GM21825 (cell line): ENCODE measurements at regions not wholly inside any gene's neighbourhood (a gene's known extent, or its start where the extent isn't known, plus 50 kb on each side); places are given as distances from the start of the nearest gene placed in this dataset.
"Not testable (repeated sequence)": the region's sequence is repeated elsewhere in the genome, so short reads cannot be mapped to it uniquely, and the experiment has no call there.

Experiments used
- ATAC-seq: cut with Tn5 transposase; IDR thresholded peaks from one replicate; pipeline ENCODE4 v1.9.1; 2021; ENCODE audit warnings: mild to moderate bottlenecking, moderate library complexity; ENCODE audit not compliant: unreplicated experiment

DNA sequence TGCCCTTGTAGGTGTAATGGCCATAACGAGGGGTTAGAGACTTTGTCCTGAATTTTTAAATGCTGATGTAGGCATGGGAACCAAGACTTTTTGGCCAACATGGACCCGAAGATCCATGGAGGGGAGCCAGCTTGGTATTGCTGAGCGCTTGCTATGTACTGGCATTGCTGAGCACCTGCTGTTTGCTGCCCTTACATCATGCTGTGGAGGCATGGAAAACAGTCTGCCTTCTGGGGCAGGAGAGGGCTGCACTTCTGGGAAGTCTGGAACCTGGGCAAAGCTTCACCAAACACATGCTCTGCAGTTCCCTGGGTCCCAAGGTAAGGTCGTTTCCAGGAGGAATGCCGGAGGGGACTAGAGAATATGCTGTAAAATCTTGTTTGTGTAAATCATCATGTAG lies 86.3 kb upstream of the CNIH3 start:
- ATAC-seq = no peak

DNA sequence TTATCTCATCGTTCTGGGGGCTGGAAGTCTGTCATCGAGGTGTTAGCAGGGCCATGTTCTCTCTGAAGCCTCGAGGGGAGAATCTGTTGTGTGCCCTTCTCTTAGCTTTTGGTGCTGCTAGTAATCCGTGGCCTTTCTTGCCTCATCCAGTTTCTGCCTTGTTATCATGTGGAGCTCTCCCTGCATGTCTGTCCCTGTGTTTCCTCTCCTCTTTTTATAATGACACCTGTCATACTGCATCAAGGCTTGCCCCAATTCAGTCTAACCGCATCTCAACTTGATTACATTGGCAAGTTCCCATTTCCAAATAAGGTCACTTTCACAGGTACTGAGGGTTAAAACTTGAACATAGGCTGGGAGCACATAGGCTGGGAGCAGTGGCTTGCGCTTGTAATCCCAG lies 82.6 kb upstream of the CNIH3 start:
- no peak for ATAC-seq

DNA sequence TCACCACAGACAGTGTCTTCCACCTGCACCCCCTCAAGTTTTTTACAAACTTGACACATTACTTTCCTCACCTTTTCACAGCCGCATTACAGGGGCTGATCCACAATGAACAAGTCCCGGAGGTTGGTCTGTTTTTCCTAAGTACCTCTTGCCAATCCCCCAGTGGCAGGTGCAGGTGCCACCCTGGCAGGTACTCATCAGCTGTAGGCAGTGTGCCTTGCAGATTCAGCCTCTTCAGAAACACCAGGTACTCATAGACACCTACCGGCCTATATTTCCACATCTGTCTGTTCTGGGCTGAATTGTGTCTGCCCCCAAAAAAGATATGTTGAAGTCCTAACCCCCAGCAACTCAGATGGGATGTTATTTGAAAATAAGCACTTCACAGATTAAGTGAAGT lies 81.4 kb upstream of the CNIH3 start:
- no peak for ATAC-seq

DNA sequence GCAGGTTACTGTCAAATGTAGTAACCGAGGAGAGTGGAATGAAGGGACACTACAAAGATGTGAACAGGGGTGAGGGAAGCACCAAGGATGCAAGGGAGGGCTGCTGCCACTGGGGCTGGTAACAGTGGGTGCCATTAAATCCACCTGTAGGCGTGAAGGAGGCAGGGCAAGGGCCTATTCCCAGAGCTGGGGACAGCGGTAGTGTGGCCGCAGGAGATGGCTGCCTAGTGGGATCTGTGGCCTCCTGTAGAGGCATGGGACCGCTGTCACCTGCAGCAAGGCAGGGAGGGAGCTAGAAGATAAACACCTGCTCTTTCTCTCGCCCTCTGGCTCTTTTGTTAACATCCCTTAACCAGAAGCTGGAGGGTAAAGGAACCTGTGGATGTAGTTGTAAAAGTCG lies 80.5 kb upstream of the CNIH3 start:
- ATAC-seq = no peak

DNA sequence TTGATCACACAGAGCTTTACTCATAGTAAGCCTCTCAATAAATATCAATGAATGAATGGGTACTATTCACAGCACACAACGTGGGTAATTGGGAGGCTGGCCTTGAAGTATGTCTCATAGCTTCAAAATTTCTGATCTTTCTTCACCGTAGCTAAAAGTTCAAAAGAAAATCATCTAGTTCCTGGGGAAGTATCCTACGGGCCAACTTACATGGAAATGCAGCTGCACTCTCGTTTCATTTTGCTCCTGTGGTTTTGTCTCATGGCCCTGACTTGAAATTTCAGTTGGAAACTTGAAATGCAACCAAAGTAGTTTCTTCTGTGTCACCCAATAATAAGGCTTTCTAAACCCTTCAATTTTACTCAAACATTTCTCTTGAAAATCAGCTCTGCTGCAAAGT lies 76.1 kb upstream of the CNIH3 start:
- no peak for ATAC-seq

DNA sequence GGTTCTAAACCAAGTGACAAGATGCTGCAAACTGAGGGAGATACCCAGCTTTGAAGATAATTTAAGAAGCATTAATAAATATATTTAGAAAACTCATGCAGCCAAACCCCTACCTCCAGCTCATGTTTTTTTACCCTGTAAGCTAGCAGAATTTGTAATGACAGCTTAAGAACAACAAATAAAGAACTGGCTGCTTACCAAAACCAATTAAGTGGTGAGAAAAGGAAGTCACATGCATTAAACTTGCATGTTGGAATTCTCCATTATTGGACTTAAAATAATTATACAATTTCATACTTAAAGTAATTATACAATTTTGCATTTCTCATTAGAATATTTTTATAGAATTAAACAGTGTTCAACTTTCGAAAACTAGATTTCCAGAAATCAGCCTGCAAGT lies 75.6 kb upstream of the CNIH3 start:
- no peak for ATAC-seq

DNA sequence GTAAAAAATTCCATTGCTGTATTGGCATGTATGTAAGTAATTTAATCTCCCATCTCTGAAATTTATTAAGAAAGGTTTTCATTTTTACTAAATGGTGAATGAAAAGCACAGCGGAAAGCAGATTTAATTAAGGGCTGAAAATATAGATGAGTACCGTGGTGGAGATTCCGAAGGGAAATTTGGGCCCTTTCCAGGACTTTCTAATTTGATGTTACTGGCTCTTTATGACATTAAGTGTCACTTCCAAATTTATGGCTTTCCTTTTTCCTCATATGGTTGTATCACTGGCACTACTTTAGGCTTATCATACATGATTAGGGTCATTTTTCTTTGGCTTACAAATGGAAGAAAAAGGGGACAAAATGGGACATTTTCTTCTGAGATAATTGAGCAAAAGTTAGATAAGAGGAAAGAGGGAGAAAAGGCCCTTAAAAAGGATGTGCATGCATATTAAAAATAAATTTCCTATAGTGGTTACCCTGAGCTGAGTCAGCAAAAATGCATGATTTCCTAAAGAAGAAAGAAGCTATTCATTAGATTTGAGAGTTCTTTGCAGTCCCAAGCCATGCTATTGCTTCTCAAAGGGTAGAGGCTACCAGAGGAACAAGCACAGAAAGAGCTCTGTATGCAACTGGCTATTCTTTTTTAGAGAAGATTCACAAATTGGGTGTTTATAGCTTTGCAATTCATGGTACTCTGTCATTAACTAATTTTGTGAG lies 74.9 kb upstream of the CNIH3 start:
- ATAC-seq = no peak

DNA sequence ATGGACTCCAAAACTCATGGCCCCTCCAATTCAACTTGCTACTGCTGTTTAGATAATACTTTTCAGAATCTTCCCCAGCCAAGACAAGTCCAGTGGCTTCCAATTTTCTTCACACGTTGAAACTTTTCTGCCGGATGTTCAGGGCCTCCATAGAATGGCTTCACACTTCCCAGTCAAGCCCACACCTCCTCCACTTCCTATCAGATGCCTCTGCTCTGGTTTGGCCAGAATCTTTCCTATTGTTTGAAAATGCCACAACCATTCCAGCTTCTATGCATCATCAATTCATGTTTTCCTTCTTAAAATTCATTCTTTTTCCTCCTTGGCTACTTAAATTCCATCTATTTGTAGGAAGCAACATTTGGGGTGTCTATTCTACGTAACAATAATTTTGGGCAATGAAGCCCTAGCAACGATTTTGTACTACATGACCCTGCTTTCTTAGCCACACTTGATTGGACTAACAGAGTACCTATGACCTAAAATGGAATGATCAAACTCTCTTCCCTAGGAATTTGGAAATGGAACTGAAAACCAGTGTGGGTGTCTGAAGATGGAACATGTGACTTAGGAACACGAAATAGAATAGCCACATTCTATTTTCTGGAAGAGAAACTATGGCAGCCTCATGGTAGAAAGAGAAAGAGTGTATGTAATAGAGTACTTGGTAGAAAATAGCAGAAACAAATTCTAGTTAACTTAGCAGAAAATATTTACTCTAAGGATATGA lies 74.1 kb upstream of the CNIH3 start:
- ATAC-seq = no peak

DNA sequence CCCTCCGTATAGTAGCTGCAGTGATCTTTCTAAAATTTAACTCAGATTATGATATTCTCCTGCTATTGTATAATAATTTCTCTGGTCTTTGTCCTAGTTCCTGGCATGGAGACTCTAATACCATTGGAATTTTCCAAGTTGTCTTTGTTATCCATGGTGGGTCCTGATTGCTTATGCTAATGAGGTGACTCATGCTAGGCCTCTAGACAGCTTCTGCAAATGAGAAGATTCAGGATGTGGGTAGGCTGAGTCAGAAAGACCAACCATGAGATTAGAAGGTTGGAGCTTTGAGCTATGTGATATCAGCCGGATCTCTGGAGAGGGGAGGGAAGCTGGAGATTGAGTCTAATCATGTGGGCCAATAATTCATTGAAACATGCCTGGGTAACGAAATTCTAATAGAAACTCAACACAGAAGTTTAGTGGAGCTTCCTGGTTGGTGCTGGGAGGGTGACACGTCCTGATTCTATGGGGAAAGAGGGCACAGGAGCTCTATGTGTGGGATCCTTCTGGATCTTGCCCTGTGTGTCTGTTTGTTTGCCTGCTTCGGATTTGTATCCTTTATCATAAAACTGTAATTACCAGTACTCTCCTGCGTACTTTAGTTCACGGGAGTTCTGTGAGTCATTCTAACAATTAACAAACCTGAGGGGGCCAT lies 73.2 kb upstream of the CNIH3 start:
- ATAC-seq = no peak

DNA sequence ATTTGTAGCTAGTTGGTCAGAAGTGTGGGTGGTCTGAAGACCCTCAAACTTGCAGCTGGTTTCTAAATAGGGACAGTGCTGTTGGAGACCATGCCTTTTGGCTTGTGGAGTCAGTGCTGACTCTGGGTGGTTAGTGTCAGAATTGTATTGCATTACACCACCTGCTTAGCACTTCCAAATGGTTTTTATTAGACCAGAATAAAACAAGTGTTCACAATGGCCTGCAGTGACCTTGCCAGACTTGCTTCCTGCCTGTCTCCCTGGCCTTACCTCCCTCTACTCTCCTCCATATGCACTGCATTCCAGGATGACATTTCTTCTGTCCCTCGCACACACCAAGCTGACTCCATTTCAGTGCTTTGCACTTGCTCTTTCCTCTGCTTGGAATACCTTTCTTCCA lies 72.7 kb upstream of the CNIH3 start:
- no peak for ATAC-seq

DNA sequence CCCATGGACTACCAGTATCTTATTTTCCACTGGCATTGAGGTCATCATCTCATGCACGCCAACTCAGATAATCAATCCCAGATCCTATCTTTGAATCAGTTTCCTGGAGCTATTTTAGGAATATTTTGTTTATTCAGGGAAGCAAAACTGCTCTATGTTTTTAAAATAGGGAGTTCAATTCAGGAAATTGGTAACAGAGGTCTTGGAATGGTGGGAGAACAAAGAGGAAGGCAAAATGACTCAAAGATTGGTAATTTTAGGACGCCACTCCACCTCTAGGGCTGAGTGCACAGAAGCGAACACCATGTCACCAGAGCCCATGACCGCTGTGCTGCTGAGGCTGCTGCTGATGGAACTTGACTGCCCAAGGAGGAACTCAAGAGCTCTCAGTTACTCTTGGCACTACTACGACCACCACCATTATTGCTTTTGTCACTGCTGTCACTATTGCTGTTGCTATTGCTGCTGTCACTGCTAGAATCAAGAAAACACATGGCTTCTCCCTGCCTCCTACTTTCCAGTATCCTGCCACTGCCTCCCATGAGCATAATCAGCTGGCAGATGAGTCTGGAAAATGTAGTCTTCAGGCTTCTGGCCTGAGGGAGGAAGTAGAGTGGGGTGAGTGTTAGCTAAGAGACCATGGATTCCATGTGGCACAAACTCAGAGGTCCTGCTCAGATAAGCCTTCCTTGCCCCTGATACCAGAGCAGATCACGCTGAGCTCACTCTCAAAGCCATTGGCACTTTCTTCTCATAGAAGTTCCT lies 71.6 kb upstream of the CNIH3 start:
- no peak for ATAC-seq

DNA sequence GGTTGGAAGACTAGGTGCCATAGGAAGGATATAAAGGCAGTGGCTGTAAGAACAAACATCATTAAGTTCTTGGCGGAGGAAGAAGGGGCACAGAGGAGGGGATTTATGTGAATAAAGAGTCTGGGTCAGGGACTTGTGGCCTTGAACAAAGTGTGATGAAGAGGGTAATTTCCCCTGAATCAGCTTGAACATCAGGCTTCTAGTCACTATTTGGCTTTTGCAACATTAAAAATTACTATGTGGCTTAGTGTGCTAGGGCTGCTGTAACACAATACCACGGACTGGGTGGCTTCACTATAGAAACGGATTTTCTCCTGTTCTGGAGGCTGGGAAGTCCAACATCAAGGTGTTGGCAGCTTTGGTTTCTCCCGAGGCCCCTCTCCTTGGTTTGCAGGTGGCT lies 70.5 kb upstream of the CNIH3 start:
- ATAC-seq = no peak

DNA sequence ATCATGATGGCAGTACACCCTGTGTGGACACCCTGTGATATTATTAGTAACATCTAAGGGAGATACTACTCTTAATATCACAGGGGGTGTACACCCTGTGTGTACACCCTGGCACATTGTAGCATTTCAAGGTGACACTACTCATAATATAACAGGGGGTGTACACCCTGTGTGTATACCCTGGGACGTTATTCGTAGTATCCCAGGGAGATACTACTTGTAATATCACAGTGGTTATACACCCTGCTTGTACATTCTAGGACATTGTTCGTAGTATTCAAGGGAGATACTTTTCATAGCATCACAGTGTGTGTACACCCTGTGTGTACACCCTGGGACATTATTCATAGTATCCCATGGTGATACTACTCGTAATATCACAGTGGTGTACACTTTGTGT lies 67.4 kb upstream of the CNIH3 start:
- no peak for ATAC-seq

DNA sequence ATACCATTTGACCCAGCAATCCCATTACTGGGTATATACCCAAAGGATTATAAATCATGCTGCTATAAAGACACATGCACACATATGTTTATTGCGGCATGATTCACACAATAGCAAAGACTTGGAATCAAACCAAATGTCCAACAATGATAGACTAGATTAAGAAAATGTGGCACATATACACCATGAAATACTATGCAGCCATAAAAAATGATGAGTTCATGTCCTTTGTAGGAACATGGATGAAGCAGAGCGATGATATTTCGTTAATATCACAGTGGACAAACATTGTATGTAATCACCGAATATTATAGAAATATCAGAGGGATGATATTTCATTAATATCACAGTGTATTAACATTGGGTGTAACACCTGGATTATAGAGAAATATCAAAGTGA lies 64.9 kb upstream of the CNIH3 start:
- not testable (repeated sequence) for ATAC-seq

DNA sequence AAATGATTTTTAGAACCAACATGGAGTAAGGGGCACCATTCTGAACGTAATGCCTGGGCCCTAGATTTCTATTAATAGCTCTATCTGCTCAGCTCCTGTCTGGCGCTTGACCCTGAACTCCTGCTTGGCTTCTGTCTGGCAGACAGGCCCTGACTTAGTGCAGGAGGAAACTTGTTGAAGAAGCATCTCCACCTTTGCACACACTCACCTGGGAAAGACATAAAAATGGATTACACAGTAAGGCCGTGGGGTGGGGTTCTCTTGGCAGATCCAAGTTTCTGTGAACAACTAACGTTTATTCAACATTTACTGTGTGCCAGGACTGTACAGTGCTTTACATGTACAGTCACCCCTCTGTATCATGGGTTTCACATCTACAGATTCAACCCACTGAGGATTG lies 62.1 kb upstream of the CNIH3 start:
- no peak for ATAC-seq

DNA sequence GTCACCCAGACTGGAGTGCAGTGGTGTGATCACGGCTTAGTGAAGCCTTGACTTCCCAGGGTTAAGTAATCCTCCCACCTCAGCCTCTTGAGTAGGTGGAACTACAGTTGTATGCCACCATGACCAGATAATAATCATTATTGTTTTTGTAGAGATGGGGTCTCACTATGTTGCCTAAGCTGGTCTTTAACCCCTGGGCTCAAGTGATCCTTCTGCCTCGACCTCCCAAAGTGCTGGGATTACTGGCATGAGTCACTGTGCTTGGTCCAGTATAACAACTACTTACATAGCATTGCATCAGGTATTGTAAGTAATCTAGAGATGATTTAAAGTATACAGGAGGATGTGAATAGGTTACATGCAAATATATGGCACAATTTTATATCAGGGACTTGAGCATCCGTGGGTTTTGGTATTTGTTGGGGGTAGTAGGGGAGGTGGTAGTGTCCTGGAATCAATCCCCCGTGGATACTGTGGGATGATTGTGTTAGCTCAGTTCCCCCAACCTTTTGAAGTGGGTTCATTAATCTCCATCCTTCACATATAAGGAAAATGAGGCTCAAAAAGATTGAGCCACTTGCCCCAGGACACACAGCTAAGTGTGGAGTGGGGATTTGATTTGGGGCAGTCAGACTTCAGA lies 61.4 kb upstream of the CNIH3 start:
- no peak for ATAC-seq

DNA sequence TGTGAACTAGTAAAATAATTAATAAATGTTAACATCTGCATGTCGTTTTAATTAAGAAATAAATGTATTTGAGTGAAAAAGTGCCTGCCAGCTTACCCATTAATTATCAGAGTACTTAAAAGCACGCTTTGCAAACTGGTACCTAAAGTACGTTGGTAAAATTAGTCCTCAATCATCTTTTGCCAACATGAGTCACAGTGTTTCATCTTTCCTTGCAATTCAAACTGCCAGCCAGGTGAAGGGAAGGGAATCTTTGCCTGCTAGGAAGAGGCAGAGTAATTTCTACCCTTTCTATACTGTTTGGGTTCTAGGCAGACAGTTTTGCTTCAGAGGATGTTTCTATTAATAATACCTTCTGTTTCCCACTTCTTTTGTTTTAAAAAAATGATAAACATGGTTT lies 57.2 kb upstream of the CNIH3 start:
- no peak for ATAC-seq

DNA sequence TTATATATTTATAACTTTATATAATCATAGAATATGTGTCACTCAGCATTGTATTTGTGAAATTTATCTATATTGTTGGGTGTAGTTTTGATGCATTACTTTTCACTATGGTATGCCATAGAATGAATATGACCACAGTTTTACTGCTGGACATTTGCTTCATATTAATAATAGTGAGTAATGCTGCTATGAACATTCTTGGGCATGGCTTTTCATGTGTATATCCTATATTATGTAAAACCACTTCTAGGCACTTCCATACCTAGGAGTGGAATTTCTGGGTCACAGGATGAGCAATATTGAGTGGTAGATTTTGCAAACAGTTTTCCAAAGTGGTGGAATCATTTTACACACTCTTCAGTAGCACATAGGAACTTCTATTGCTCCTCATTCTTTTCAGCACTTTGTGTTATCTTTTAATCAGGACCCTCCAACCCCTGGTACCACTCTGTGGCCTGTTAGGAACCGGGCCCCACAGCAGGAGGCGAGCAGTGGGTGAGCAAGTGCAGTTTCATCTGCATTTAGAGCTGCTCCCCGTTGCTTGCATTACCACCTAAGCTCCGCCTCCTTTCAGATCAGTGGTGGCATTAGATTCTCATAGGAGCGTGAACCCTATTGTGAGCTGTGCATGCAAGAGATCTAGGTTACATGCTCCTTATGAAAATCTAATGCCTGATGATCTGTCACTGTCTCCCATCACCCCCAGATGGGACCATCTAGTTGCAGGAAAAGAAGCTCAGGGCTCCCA lies 56.0 kb upstream of the CNIH3 start:
- ATAC-seq = no peak

DNA sequence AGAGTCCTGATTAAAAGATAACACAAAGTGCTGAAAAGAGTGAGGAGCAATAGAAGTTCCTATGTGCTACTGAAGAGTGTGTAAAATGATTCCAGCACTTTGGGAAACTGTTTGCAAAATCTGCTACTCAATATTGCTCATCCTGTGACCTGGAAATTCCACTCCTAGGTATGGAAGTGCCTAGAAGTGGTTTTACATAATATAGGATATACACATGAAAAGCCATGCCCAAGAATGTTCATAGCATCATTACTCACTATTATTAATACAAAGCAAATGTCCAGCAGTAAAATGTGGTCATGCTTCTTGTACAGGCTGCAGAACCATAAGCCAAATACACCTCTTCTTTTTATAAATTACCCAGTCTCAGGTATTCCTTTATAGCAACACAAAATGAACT lies 53.2 kb upstream of the CNIH3 start:
- ATAC-seq = not testable (repeated sequence)

DNA sequence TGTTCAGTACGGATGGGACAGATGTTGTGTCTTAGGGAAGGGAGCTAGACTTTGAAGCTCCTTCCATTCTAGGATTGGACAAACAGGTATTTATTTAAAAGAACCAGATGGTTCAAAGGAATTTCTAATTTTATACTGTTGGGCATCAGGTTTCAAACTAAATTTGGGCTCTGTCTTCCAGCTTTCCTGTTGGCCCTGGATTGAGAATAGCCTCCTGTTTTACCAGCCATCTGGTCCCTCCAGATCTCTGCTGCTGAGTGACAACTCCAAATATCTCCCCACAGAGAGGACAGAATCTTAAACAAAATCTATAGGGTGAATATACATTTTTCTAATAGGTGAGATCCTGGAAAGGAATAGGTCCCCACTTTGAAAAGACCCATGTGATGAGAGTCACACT lies 52.5 kb upstream of the CNIH3 start:
- no peak for ATAC-seq
